Left ventricle myocardium superior (tissue), 1 donor: ENCODE measurements at regions not wholly inside any gene's neighbourhood (a gene's known extent, or its start where the extent isn't known, plus 50 kb on each side); places are given as distances from the start of the nearest gene placed in this dataset.

ENCODE experiments used
- ATAC-seq: fragments of 200-7000 bp; cut with Tn5 transposase; one replicate; pipeline ENCODE4 v1.9.1; 2020; ENCODE audit warnings: mild to moderate bottlenecking, moderate library complexity
- DNase-seq: peaks from one replicate; pipeline ENCODE4 v3.0.0-alpha.2; 2020
- intact Hi-C: fragments of 100-400 bp; cut with micrococcal nuclease; formaldehyde crosslinking; loops from one replicate; pipeline ENCODE4 v1.11.0; 2022
- donor health status: DM: no; HTN: yes; CAD: no; lungs with severe emphysema.

GRCh38 chr19:5204212-5204611, 136.4 kb downstream of the PTPRS start:
- DNase-seq (no peak), ATAC-seq (no peak)
- intact Hi-C loops: no loop called here
